ENCODE measurements at regions not wholly inside any gene's neighbourhood (a gene's known extent, or its start where the extent isn't known, plus 50 kb on each side); places are given as distances from the start of the nearest gene placed in this dataset.

GRCh38 chr2:238974501-238975166 is 126.7 kb downstream of the TWIST2 start:
- TF ChIP-seq, protein P1, sequence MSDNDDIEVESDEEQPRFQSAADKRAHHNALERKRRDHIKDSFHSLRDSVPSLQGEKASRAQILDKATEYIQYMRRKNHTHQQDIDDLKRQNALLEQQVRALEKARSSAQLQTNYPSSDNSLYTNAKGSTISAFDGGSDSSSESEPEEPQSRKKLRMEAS (IDR thresholded peaks at IDR 0.05): no peak
- TF ChIP-seq JUND (IDR thresholded peaks at IDR 0.05) (no peak), EGR1 (IDR thresholded peaks at IDR 0.05; ENCODE audit: low read depth in 2 of 2) (no peak), TAF1 (conservative IDR thresholded peaks at IDR 0.05) (no peak), RAD21 (IDR thresholded peaks at IDR 0.05) (no peak), ATF3 (IDR thresholded peaks at IDR 0.05) (no peak), HNF4A (conservative IDR thresholded peaks at IDR 0.05) (no peak), CTCF (IDR thresholded peaks at IDR 0.05; ENCODE audit: low read depth, low read length, missing input control) (no peak), HNF4G (IDR thresholded peaks at IDR 0.05) (no peak), GABPA (IDR thresholded peaks at IDR 0.05 in 1 of 2, conservative IDR thresholded peaks at IDR 0.05 in 1 of 2) (no peak), YY1 (IDR thresholded peaks at IDR 0.05) (no peak)
- TF ChIP-seq, protein P2, sequence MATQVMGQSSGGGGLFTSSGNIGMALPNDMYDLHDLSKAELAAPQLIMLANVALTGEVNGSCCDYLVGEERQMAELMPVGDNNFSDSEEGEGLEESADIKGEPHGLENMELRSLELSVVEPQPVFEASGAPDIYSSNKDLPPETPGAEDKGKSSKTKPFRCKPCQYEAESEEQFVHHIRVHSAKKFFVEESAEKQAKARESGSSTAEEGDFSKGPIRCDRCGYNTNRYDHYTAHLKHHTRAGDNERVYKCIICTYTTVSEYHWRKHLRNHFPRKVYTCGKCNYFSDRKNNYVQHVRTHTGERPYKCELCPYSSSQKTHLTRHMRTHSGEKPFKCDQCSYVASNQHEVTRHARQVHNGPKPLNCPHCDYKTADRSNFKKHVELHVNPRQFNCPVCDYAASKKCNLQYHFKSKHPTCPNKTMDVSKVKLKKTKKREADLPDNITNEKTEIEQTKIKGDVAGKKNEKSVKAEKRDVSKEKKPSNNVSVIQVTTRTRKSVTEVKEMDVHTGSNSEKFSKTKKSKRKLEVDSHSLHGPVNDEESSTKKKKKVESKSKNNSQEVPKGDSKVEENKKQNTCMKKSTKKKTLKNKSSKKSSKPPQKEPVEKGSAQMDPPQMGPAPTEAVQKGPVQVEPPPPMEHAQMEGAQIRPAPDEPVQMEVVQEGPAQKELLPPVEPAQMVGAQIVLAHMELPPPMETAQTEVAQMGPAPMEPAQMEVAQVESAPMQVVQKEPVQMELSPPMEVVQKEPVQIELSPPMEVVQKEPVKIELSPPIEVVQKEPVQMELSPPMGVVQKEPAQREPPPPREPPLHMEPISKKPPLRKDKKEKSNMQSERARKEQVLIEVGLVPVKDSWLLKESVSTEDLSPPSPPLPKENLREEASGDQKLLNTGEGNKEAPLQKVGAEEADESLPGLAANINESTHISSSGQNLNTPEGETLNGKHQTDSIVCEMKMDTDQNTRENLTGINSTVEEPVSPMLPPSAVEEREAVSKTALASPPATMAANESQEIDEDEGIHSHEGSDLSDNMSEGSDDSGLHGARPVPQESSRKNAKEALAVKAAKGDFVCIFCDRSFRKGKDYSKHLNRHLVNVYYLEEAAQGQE (IDR thresholded peaks at IDR 0.05): no peak
- H3K36me3 ChIP-seq (ENCODE audit: control insufficient read depth in 4 of 4, insufficient read depth in 3 of 4, low read depth in 1 of 4, low read length in 3 of 4): no peaks in the 10 kb centered on the region
- H3K27ac ChIP-seq (ENCODE audit: low read depth in 1 of 2, low read length in 2 of 2): no peak overlapping the region
- no peaks in the 10 kb centered on the region for H3K4me1 ChIP-seq (ENCODE audit: control insufficient read depth in 4 of 4, insufficient read depth in 4 of 4, low read length in 3 of 4)
- H3K27me3 ChIP-seq (ENCODE audit: control insufficient read depth in 4 of 4, insufficient read depth in 4 of 4, low read length in 3 of 4): peaks cover 0 to 5% (median 0%) of the 10 kb centered on the region in 4 donors
- no peak overlapping the region for H3K4me3 ChIP-seq (ENCODE audit: low read depth in 1 of 3, low read length in 3 of 3)
- no peak overlapping the region for H3K9ac ChIP-seq (ENCODE audit: low read depth in 1 of 2, low read length in 2 of 2)
- no peaks in the 10 kb centered on the region for H3K9me3 ChIP-seq (ENCODE audit: control insufficient read depth in 4 of 4, low read length in 3 of 4)
- no peak for DNase-seq (ENCODE audit: low spot score)
- 77% methylated on average over 6 of the region's 6 CpGs for WGBS

DNA sequence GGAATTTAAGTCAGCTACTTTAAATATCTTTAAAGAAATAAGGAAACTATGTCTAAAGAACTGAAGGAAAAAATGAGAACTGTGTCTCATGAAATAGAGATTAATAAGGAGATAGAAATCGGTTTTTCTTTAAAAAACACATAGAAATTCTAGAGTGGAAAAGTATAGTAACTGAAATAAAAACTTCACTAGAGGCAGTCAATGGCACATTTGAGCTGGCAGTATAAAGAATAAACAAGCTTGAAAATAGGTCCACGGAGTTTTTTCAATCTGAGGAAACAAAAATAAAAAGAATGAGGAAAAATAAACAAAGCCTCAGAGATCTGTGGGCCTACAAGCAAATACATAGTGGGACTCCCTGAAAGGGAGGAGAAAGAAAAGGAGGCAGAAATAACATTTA is 127.5 kb downstream of the TWIST2 start:
- TF ChIP-seq YY1 (IDR thresholded peaks at IDR 0.05) (no peak), FOXA2 (IDR thresholded peaks at IDR 0.05) (no peak), RAD21 (IDR thresholded peaks at IDR 0.05) (no peak), ZBTB33 (IDR thresholded peaks at IDR 0.05) (no peak), RXRA (IDR thresholded peaks at IDR 0.05) (no peak), GABPA (IDR thresholded peaks at IDR 0.05 in 1 of 2, conservative IDR thresholded peaks at IDR 0.05 in 1 of 2) (no peak), JUND (IDR thresholded peaks at IDR 0.05) (no peak), CTCF (IDR thresholded peaks at IDR 0.05; ENCODE audit: low read depth, low read length, missing input control) (no peak), HNF4G (IDR thresholded peaks at IDR 0.05) (no peak)
- TF ChIP-seq, protein P1 (IDR thresholded peaks at IDR 0.05): no peak
- 56% methylated on average over 2 of the region's 2 CpGs for WGBS
- H3K9ac ChIP-seq (ENCODE audit: low read depth in 1 of 2, low read length in 2 of 2): no peak overlapping the region
- H3K9me3 ChIP-seq (ENCODE audit: control insufficient read depth in 4 of 4, low read length in 3 of 4): no peaks in the 10 kb centered on the region
- H3K36me3 ChIP-seq (ENCODE audit: control insufficient read depth in 4 of 4, insufficient read depth in 3 of 4, low read depth in 1 of 4, low read length in 3 of 4): no peaks in the 10 kb centered on the region
- no peak for DNase-seq (ENCODE audit: low spot score)
- H3K4me1 ChIP-seq (ENCODE audit: control insufficient read depth in 4 of 4, insufficient read depth in 4 of 4, low read length in 3 of 4): no peaks in the 10 kb centered on the region
- peaks cover 0 to 5% (median 0%) of the 10 kb centered on the region in 4 donors for H3K27me3 ChIP-seq (ENCODE audit: control insufficient read depth in 4 of 4, insufficient read depth in 4 of 4, low read length in 3 of 4)
- no peak overlapping the region for H3K4me3 ChIP-seq (ENCODE audit: low read depth in 1 of 3, low read length in 3 of 3)
- no peak overlapping the region for H3K27ac ChIP-seq (ENCODE audit: low read depth in 1 of 2, low read length in 2 of 2)
